GM21737 (cell line): ENCODE measurements at regions not wholly inside any gene's neighbourhood (a gene's known extent, or its start where the extent isn't known, plus 50 kb on each side); places are given as distances from the start of the nearest gene placed in this dataset.

Experiments used
- ATAC-seq: cut with Tn5 transposase; IDR thresholded peaks from one replicate; pipeline ENCODE4 v1.9.1; 2021; ENCODE audit warnings: mild to moderate bottlenecking, moderate library complexity; ENCODE audit not compliant: unreplicated experiment

DNA sequence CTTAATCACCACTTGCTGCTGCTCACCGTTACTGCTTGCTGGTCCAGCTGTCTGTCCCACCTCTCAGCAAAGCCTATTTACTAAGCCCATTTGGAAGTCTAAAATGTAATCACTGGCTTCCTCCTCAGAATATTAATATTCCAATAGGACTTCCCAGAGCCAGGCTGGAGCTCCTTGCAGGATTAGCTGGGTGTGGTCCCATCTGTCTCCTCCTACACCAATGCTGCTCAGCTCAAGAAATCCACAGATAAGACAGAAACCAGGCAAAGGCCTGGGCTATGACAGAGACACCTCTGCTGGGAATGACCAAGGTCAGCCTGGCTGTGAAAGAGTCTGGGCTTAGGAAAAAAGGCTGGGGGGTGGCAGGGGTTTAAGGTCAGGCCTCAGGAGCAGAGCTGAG, 317.8 kb downstream of the BUD13 start:
- ATAC-seq: no peak

GRCh38 chr11:116454020-116454645, 318.7 kb downstream of the BUD13 start:
- no peak for ATAC-seq

DNA sequence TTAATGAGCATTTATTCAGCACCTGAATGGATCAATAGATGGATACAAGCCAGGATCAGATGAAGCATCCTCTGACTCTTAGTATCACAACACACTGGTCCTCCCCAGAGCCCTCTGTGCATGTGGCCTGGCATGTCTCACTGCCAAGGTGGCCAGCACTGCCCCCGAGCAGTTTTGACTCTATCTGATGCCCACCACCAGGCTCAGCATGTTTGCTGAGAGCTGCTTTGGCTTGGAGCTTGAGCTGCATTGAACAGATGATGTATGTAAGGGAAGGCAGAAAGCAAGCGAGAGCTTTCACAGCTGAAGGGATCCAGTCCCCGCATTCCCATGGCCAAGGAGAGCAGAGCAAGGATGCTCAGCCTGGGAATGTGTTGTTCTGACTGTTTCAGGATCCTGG, 320.3 kb downstream of the BUD13 start:
- ATAC-seq: no peak

- ATAC-seq: no peak
Measured at GRCh38 chr11:116449522-116449921, 323.3 kb downstream of the BUD13 start.

DNA sequence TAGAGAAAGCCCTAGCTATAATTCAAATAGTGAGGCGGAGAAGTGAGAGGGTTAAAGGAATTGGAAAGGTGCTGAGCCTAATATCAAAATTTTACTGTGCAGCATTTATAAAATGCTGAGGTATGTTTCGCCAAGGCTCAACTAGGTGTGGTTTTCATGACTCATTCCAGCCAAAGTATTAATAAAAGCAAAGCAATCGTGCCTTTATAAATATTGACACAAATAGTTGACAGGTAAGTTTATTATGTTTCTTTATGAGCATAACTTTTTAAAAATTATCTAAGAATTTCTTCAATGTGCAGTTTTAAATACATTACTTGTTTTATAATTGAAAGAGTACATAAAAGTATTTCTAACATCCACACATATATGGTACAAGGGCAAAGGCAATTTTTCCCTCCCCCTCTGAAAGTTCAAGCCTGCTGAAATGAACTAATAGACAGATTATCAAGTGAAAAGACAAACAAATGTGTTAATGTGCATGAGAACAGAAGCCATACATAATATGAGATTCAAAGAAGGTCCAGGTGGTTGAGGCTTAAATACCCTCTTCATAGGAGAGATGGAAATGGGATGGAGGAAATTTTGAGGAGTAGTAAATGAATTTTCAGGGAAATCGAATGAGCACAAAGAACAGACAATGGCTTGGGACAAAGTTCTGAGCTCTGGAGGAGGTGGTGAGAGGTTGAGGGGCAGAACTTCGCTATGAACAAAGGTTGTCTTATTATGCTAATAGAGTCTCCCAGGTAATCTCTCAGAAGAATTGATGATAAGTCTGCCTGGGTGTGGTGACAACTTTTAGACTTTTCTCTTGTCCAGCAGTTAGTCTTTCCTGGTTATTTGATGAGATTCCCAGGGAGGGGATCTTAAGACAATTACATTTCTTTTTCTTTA, 326.5 kb downstream of the BUD13 start:
- ATAC-seq: no peak

- ATAC-seq: no peak
Measured at GRCh38 chr11:116445108-116446047, 327.4 kb downstream of the BUD13 start.

DNA sequence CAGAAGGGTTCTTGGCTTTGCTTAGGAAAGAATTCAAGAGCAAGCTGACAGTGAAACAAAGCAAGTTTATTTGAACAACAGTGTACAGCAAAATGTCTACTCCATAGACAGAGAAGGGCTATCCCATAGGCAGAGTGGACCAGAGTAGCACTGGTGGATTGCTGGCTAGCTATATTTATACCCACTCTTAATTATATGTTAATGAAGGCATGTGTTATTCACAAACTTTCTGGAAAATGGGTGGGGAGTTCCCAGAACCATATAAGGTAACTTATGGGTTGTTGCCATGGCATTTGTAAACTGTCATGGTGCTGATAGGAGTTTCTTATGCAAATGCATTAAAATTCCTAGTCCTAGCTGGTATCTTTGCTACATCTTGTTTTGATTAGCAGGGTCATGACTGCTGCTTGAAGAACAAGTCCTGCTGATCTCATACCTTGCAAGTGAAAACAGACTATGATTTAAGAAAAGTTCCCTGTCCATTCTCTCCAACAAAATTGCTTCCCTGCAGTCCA, 330.5 kb downstream of the BUD13 start:
- no peak for ATAC-seq

GRCh38 chr11:116439361-116439677, 333.5 kb downstream of the BUD13 start:
- ATAC-seq: no peak

- ATAC-seq: no peak
Measured at GRCh38 chr11:116438651-116439360, 334.0 kb downstream of the BUD13 start.

DNA sequence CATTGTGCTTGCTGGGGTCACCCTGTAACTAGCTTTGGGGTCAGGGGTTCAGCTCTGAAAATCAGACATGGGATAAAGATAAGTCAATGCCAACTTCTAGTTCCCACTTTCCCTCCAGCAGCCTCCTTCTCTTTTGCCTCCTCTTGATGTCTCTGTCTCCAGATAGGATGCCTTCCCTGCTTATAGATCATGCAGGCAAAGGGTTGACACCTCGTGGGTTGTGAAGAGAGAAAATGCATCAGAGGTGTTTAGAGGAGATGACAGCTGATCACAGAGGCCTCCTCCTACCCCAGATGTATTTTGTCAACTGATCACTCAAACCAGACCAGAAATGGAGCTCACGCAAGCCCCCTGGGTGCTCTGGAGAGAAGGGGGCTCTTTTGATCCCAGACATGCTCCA, 337.8 kb downstream of the BUD13 start:
- no peak for ATAC-seq

DNA sequence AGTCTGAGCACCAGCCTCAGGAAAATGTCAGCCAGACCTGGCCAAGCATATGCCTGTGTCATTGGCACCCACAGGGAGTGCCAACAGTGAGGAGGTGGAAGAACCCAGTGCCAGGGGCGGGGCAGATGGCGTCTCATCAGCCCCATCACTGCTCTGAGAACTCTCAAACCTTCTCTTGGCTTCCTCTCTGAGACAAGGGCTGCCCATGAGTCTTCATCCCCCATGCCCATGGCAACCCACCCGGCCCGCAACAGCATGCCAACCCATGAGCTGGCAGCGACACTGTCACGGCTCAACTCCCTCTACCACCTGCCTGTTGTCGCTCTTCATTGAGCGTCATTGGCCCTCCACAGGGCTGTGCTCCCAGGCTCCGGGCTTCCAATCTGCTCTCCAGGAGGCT, 340.5 kb downstream of the BUD13 start:
- no peak for ATAC-seq

GRCh38 chr11:116431842-116432241, 340.9 kb downstream of the BUD13 start:
- no peak for ATAC-seq

GRCh38 chr11:116428638-116428975, 344.2 kb downstream of the BUD13 start:
- no peak for ATAC-seq

DNA sequence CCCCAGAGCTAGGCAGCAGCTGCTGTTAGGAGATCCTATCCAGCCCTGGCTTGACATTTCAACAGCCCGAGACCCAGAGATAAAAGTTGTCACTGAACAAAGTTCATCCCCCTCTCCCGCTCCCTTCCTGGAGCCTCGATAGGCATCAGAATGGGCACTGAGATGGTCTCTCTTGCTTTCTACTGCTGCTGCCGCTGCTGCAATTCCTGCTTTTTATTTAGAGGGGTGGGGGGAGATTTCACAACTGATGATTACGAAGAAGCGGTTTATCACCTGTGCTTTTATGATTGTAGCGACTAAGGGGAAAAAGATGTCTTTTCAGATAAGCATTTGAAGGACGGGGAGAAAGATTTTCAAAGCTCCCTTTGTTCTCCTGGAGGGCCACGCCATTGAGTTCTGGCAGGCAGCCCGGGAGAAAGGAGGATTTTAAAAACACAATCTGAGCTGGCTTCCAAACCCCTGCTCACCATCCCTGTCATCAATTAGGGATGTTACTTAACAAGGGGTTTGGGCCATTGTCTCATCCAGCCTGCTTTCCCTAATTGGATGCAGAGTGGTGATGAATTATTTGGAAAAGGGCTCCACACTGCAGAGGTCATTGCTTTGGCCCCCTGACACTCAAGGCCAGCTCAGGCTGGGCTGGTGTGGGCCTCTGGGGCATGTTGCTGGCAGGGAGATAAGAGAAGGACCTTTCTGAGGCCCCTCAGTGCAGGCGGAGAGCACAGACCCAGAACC, 344.7 kb downstream of the BUD13 start:
- ATAC-seq: no peak

DNA sequence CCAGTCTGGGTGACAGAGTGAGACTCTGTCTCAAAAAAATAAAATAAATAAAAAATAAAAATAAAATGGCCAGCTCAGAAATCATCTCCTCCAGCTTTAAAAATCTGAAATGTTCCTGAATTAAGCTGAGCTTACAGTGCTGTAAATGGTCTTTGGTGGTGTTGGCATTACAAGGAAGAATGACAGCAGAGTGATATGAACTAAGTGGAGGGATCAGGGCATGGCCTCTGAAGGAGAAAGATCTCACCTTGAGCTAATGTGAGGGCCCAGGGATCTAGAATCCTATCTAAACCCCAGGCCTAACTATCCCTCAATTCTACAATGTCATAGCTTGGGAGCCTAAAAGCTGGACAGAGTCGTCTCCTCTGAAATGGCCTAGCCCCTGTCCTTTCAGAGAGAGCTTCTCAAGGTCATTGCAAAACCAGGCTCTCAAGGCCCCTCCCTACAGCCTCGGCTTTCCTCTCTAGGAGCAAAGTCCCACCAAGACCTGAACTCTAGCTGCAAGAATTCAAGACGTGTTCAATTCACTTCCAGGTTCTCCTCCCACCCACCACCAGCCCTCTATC, 345.4 kb downstream of the BUD13 start:
- no peak for ATAC-seq

DNA sequence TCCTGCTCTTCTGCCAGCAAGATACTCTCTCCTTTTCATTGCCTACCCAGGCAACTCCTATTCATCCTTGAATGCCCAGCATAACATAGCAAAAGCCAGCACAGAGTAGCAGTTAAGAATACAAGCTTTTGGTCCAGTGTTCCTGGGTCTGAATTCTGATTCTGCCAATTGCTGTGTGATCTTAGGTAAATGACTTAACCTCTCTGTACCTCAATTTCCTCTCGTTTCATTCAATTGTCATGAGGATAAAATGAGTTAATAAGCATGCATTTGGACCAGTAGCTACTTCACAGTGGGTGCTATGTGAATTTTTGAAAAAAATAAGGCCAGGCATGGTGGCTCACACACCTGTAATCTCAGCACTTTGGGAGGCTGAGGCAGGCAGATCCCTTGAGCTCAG, 346.0 kb downstream of the BUD13 start:
- ATAC-seq: no peak

DNA sequence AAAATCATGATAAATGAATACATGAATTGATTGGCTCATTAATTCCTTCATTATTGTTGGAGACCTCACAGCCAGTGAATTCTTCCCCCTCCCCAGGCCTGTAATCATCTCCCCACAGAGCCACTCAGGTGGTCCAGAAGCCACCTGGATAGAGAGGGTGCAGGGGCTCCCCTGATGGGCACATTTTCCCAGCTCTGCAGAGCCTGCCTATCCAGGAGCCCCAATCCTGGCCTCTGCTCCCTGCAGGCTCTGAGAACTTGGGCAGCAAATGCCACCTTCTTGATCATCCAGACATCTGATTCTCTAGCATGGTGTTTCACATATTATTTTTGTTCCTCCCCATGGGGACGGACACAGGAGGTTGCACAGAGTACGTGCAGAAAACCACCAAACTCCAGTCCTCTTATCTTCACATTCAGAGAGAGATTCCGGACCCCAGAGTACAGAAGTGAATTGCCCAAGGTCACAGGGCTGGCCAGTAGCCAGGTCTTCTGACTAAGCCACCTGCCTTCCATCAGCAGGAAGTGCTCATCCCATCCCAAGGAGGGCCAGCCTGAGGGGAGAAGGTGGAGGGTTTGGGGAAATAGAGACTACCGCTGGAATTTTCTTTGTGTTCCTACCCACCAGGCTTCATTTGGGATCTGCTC, 348.0 kb downstream of the BUD13 start:
- ATAC-seq: no peak

GRCh38 chr11:116422956-116423600, 349.7 kb downstream of the BUD13 start:
- ATAC-seq: no peak

GRCh38 chr11:116422556-116422955, 350.2 kb downstream of the BUD13 start:
- no peak for ATAC-seq
